A673 (cell line): ENCODE measurements at regions not wholly inside any gene's neighbourhood (a gene's known extent, or its start where the extent isn't known, plus 50 kb on each side); places are given as distances from the start of the nearest gene placed in this dataset.

Experiments used
- BruUV-seq: library from RNA; stranded (reverse); fragments of 400-500 nt; replicated peaks from 2 replicates; lab custom pipeline; 2021; lab: Mats Ljungman, UMichigan
- CTCF ChIA-PET: fragments of 300-600 bp; sonication (Branson Sonifier 250); formaldehyde crosslinking; loops from one replicate; lab custom pipeline; 2022; ENCODE audit warnings: antibody characterized with exemption; lab: Charles Lee
- POLR2A ChIA-PET: fragments of 300-600 bp; sonication (Branson Sonifier 250); formaldehyde crosslinking; loops from one replicate; lab custom pipeline; 2022; ENCODE audit warnings: antibody characterized with exemption; ENCODE audit not compliant: low non-redundant PET; lab: Charles Lee
- DNase-seq: peaks from one replicate; pipeline ENCODE4 v3.0.0-alpha.2; 2015; ENCODE audit warnings: low spot score
- H3K27ac ChIP-seq: fragments of 200-600 bp; sonication (generic); 2 replicates; pipeline ENCODE4 v1.5.1; 2016; ENCODE audit warnings: mixed run types, low read depth, mild to moderate bottlenecking, mixed read lengths, antibody characterized with exemption, low read length; ENCODE audit not compliant: poor library complexity, severe bottlenecking
- H3K27me3 ChIP-seq: fragments of 200-600 bp; sonication (generic); replicated peaks from 2 replicates; pipeline ENCODE4 v1.6.1; 2017; ENCODE audit warnings: mixed run types, low read depth, mild to moderate bottlenecking, mixed read lengths, antibody characterized with exemption, low read length; ENCODE audit not compliant: insufficient read depth, poor library complexity
- H3K36me3 ChIP-seq: fragments of 200-600 bp; sonication (generic); 2 replicates; pipeline ENCODE4 v1.6.1; 2016; ENCODE audit warnings: mixed run types, mild to moderate bottlenecking, mixed read lengths, antibody characterized with exemption, low read length; ENCODE audit not compliant: insufficient read depth, poor library complexity, severe bottlenecking
- H3K4me1 ChIP-seq: fragments of 200-600 bp; sonication (generic); 2 replicates; pipeline ENCODE4 v1.6.1; 2017; ENCODE audit warnings: mixed run types, mild to moderate bottlenecking, mixed read lengths, antibody characterized with exemption, low read length; ENCODE audit not compliant: insufficient read depth, poor library complexity, severe bottlenecking
- H3K4me3 ChIP-seq: fragments of 200-600 bp; sonication (generic); 2 replicates; pipeline ENCODE4 v1.5.1; 2016; ENCODE audit warnings: low read depth, mixed run types, mild to moderate bottlenecking, mixed read lengths, low read length; ENCODE audit not compliant: poor library complexity, severe bottlenecking
- H3K9me3 ChIP-seq: fragments of 200-600 bp; sonication (generic); 2 replicates; pipeline ENCODE4 v1.6.1; 2016; ENCODE audit warnings: mixed run types, low read depth, mild to moderate bottlenecking, mixed read lengths, antibody characterized with exemption, low read length; ENCODE audit not compliant: poor library complexity, severe bottlenecking
- CTCF ChIP-seq: fragments of 300-800, 200-600 bp; sonication (generic); conservative IDR thresholded peaks from 2 replicates; pipeline ENCODE4 v1.5.1; 2017; ENCODE audit warnings: low read depth, mild to moderate bottlenecking, antibody characterized with exemption, low read length, moderate library complexity, mixed read lengths
- EZH2 ChIP-seq: fragments of 200-600 bp; sonication (generic); IDR thresholded peaks from 2 replicates; pipeline ENCODE4 v1.6.1; 2017; ENCODE audit warnings: borderline replicate concordance, low read depth, mild to moderate bottlenecking, mixed read lengths, antibody characterized with exemption, low read length; ENCODE audit not compliant: poor library complexity, severe bottlenecking
- intact Hi-C: fragments of 100-400 bp; cut with micrococcal nuclease; formaldehyde crosslinking; loops from one replicate; pipeline ENCODE4 v1.10.0; 2022; ENCODE audit not compliant: unreplicated experiment

DNA sequence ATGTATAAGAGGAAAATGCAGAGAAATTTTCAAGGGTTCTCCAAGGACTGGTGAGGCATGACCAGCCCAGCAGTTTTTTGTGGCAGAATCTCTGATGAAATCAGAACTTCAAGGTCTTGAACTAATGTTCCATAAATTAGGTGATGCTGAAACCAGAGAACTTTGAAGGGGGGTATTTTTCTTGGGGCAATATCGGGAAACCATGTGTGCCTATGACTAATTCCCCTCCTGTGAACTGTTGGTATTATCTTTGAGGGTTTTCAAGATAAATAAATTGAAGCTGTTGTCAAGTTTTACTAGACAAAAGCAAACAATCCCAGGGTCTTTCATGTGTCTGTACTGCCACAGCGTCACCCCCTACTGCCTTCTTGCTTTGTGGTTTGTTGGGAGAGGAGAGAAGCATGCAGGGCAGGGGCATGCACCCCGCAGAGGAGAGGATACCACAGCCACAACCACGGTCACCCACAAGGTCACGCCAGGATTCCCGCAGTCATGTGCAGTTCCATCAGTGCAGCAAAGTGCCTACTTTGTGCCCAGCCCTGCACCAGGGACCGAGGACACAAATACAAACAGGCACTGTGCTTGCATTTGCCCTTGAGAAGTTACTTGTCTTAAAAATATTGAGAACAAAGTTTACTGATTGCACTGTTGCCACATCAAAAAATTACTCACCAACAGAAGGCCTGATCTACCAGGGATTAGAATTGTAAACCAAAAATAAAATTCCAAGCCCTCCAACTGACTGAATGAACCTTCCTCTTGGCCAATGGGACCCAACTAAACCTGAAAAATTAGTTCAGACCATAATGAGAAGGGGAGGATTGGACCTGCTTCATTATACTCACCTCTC, 413.3 kb upstream of the TRIB2 start:
- no TSS peak for BruUV-seq
- no peak for DNase-seq
- CTCF ChIA-PET, result no interaction called here
- intact Hi-C loops, result no loop called here
- Histone ChIP-seq H3K27ac (no peak overlapping the region), H3K4me3 (no peak overlapping the region), H3K9me3 (no peaks in the 10 kb centered on the region), H3K4me1 (no peaks in the 10 kb centered on the region), H3K27me3 (no peaks in the 10 kb centered on the region), H3K36me3 (no peaks in the 10 kb centered on the region)
- TF ChIP-seq CTCF (no peak), EZH2 (no peak)
- POLR2A ChIA-PET, result no interaction called here

- H3K4me1 ChIP-seq, result no peaks in the 10 kb centered on the region
- CTCF ChIA-PET, result no interaction called here
These were observed 412.1 kb upstream of the TRIB2 start for GRCh38 chr2:12304564-12305171.

DNA sequence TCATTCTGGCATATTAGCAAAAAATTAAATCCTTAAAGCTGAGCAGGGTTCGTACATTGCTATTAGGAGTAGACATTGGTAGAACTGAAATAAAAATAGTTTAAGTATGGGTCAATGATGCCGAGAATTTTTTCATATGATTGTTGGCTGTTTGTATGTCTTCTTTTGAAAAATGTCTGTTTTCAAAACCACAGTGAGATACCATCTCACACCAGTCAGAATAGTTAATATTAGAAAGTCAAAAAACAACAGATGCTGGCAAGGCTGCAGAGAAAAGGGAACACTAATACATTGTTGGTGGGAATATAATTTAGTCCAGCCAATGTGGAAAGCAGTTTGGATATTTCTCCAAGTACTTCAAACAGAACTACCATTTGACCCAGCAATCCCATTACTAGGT, 410.8 kb upstream of the TRIB2 start:
- no peaks in the 10 kb centered on the region for H3K27me3 ChIP-seq
- no peak overlapping the region for H3K27ac ChIP-seq
- H3K9me3 ChIP-seq, result no peaks in the 10 kb centered on the region
- H3K36me3 ChIP-seq, result no peaks in the 10 kb centered on the region
- TF ChIP-seq CTCF, result no peak
- TF ChIP-seq EZH2, result no peak
- no peaks in the 10 kb centered on the region for H3K4me1 ChIP-seq
- POLR2A ChIA-PET, result no interaction called here
- CTCF ChIA-PET, result no interaction called here
- intact Hi-C loops, result no loop called here
- BruUV-seq, result no TSS peak
- no peak for DNase-seq
- no peak overlapping the region for H3K4me3 ChIP-seq

More at GRCh38 chr2:12304564-12305171, 412.1 kb upstream of the TRIB2 start:
- peak; percentile 45 for DNase-seq
- intact Hi-C loops, result no loop called here
- no peak overlapping the region for H3K4me3 ChIP-seq
- no peaks in the 10 kb centered on the region for H3K9me3 ChIP-seq
- POLR2A ChIA-PET, result no interaction called here
- no peak overlapping the region for H3K27ac ChIP-seq
- no peak for TF ChIP-seq CTCF
- TF ChIP-seq EZH2, result no peak
- H3K27me3 ChIP-seq, result no peaks in the 10 kb centered on the region
- BruUV-seq, result no TSS peak
- no peaks in the 10 kb centered on the region for H3K36me3 ChIP-seq
